COLO829 (cell line): ENCODE measurements at regions not wholly inside any gene's neighbourhood (a gene's known extent, or its start where the extent isn't known, plus 50 kb on each side); places are given as distances from the start of the nearest gene placed in this dataset.

Experiments
- DNase-seq: peaks from one replicate; pipeline ENCODE4 v3.0.0; 2012; ENCODE audit warnings: low spot score

DNA sequence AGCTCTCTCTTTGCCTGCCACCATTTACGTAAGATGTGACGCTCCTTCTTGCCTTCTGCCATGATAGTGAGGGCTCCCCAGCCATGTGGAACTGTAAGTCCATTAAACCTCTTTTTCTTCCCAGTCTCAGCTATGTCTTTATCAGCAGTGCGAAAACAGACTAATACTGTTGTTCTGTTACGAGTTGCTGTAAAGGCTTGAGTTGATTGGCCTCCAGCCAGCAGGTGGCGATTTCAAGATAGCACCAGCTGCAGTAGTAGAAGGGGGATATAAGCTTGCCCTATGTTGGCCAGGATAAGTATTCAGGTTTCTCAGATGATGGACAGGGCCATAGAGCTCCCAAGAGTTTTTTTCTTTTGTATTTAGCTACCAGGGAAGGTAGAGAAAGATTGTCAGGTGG lies 385.5 kb downstream of the MZT1 start:
- DNase-seq = no peak

DNA sequence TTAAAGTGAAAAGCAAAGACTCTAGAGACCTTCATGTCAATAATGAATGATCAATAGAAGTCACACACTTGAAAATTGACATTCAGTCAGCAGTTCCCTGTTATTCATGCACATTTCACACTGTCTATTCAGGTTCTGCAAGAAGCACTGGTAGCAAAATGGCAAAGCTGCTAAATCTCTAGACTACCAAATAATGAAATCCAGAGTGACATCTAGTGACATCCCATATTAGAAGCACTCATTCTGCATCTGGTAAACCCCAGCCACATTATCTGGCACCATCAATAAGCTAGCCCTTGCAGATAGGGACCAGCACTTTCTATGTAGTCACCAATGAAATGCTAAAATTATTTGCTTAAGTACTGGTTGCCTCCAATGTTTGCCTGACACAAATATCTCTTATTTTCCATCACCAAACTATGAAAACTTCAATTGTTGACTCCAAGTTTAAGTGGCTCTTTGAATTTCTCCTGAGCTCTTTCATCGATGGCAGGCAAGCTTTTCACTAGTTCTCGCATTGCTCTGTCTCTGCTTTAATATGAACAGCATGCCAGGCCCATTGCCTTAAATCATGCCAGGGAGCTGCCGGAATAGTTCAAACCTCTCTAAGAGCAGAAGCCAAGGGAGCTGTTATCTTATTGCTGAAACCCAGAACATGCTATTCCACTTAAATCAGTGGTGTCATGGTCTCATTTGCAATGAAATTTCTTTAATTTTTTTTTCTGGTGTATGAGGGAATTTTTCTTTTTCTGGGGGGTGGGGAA lies 409.9 kb downstream of the MZT1 start:
- DNase-seq = no peak

DNA sequence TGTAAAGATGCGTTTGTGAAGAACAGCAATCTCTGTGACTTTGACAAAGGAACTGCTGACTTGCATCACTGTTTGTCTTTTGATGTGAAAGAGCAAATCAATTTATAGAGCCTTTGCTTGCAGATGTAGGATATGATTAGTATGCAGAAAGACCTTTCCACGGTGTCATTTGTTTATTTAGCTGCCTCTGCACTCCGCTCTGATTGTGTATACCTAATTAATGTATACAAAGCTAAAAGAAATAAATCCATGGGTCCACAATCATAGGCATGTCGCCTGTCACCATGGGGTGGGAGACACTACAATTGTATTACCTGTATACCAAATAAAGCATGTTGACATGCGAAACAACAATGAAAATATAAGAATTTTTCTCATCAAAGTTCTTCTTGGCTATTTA lies 410.7 kb downstream of the MZT1 start:
- DNase-seq = no peak

DNA sequence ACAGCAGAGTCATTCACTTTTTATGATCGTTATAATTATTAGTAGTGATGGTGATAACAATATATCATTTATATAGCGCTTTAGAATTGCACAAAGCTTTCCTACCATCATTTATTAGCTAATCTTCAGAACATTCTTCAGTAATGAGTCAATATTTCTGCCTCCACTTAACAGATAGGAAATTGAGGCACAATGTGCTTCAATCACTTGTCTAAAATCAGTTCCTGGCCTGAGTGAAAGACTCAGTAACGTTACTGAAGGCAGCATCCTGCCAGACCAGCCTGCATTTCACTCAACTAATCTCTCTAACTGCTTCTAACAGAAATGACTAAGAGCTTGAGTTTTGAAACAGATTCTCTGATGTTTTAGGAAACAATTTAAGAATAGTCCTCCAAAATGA lies 412.1 kb downstream of the MZT1 start:
- no peak for DNase-seq

DNA sequence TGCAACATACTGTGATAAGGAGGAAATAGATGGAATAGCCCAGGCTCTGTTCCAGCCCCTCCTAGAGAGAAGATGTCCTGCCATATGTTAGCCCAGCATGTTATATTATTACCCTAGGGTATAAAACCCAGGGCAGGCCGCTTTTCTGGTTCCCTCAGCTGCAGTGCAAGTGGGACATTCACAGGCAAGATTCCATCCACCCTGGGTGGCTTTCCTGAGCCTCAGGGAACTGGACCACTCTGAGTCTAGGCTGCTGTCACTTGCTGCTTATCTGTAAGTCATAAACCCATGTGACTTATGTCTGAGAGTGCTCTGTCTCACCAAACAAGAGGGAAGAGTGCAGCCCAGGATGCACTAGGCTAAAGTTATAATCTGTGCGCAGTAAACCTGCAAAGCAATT lies 413.2 kb downstream of the MZT1 start:
- no peak for DNase-seq

DNA sequence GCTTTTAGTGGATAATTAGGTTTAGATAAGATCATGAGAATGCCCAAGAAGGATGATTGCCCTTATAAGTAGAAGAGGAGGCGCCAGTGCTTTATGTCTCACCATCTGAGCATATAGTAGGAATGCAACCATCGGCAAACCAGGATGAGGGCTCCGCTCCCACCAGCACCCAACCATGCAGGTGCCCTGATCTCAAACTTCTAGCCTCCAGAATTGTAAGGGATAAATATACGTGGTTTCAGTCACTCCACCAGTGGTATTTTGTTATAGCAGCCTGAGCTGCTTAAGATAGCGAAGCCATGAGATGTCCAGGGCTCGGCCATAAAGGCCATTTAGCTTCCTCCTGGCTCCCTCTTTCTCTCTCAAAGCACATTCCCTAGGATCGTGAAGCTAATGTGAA lies 413.9 kb downstream of the MZT1 start:
- DNase-seq = no peak

DNA sequence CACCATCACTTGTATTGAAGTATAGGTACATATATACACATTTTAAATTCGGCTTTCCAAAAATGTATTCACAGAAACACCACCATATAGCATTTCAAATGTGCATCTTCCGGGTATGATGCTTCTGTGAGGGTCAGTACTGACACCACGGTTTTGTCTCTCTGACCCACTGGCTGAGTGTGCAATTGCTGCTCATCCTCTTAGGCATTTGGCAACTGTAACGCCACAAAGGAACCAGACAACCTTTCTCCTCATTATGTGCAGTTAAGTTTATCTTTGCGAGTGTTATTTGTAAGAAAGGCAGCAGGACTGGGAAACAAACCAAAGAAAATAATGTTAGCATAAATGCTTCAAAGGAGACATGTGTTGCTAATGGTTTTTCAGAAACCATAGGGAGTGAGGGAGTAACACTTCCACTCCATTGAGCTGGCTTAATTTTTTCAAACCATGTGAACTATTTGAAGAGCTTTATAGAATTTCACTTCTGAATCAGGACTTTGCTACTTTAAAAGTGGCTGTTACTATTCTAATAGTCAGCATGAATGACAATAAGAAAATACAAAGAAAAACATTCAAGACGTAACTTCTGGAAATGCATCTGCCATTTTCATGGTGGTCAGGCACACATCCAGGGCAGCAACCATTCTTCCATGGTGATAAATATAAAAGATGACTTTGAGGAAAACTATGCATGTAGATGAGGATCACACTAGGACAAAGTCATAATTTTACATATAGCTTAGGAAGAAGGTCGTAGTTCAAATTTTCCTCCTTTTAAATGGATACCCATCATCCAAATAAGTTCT lies 423.3 kb downstream of the MZT1 start:
- DNase-seq = no peak

DNA sequence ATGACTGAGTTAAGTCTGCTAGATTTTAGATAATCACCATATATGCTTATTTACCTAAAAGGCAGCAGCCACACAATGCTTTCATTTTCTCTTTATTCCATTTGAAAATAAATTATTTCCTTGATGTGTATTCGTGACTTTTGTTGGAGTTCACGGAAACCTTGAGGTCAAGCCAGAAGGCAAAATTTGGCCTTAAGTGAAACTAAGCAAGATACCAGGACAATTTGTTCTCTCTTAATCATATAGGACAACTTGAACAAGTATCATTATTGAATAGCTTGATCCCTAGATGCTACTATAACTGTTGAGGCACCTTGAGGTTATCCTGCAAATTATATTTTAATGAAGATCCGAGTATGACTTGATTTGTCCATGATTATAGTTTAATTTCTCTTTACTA lies 429.2 kb upstream of the DACH1 start:
- DNase-seq = no peak

DNA sequence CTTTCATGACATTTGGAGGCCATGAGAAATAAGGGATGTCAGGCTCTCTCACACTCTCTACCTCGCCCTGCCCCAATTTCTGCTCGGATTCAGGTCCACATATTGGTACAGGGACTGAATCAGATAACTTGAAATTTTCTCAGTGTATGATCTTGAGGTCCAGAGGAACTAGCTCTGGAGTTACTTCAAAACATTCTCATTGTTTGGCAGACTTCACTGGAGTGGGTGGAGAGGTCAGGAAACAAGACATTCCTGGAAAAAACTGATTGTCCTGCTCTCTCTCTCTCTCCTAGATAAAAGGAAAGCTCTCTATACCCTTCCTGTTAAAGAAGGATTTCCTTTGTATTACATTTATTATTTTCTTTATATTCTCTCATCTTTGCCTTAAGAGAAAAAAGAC lies 428.1 kb upstream of the DACH1 start:
- DNase-seq = no peak

DNA sequence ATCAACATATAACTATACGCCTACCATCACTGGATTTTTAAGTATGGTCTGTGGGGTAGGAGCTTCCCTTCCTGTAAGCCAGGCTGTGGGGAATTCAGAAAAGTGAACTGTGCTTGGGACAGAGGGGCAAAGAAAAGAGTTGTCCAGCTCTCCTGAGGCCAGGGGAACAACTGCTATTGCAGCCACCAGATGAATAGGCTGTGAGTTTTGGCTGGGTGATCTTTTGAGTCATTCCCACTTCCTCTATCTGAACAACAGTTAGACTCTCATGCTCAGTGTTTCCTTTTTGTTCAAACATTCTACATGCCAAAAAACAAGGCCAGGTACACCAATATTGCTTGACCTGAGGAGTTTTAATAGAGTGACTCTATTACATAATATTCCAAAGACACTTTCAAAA lies 426.2 kb upstream of the DACH1 start:
- DNase-seq = no peak

DNA sequence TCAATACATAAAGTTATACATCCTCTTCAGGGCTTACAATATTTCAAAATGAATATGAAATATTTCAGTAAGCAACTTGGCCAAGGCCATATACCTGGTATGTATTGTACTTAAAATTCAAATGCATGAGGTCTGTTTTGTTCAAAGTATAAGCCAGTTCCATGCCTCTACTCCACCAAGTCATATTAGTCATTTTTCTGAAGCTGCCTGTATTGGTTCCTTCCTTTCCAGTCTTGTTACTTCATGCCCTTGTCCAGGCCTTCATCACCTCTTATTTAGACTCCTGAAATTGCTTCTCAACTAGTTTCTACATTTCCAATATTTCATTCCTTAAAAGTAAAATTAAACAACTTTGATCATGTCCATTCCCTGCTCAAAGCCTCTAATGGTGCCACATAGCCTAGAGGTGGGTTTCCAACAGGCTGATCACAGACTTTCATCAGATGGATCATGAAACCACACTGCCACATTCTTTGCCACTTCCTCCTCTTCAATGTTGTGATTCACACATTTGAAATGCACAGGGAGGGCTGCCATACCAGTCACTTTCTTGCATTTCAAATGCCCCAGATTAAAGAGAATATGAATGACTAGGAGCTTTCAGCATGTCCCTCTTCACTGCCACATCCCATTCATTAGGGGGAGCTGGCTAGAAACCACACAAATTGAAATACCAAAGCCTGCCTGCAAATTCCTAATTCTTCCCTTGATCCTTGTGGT lies 424.1 kb upstream of the DACH1 start:
- DNase-seq = peak; percentile 13

DNA sequence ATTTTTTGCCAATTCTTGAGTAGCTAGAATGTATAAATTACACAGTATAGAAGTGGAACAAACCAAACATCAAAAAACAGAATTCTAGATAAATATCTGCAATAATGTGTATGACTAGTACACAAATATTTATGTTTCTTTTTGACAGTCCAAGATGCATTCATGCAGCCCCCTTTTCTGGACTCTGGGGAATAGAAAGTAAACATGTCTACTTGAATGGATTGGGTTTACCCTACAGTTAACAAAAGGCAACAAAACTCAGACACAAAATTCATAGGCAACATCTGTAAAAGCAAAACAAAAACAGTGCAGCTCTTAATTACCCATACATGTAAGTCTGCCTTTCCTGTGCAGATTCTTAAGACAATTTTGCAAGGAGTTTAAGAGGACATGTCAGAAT lies 419.4 kb upstream of the DACH1 start:
- DNase-seq = no peak

DNA sequence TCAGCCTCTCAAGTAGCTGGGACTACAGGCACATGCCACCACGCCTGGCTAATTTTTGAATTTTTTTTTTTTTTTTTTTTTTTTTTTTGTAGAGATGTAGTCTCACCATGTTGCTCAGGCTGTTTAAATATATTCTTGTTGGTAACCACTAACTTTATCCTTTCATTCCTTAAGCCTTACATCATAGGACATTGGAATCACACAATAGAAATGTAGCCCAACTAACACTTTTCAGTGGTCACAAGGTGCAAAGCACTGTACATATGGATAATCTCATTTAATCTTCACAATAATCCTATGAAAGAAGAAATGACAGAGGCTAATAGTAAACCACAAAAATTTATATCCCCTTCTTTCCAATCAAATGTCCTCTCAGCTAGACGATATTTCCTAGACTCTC lies 417.8 kb upstream of the DACH1 start:
- no peak for DNase-seq

DNA sequence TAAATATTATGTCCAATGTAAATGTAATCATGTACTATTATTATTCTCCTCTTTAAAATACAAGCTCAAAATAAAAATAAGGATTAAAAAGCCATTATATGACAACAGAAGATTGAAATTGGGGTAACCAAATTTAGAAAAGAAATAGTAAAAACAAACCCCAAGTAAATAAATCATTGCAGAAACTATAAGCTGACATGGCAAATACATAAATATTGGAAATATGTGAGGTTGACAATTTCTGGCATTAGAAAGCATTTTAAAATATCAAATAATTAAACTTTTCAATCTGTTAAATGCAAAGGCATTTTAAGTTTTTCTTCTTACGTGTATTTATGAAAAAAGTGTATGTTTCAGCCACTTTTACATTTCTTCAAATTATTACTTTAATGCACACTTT lies 394.7 kb upstream of the DACH1 start:
- DNase-seq = no peak

DNA sequence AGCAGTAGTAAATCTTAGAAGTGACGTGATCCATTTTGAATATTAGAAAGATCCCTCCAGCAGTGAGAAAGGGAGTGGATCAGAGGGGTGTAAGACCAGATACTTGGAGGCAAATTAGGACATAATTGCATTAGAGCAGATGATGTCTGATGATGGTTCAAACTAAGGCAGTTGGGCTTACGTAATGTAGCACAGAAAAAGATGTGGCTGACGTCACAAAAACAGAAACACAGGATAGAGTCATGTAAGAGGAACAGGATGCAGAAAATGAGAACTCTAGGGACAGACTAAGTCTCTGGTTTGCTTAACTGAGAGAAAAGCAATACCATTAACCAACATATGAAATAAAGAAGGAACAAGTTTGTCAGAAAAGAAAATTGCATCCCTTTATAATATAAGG lies 392.5 kb upstream of the DACH1 start:
- DNase-seq = no peak

DNA sequence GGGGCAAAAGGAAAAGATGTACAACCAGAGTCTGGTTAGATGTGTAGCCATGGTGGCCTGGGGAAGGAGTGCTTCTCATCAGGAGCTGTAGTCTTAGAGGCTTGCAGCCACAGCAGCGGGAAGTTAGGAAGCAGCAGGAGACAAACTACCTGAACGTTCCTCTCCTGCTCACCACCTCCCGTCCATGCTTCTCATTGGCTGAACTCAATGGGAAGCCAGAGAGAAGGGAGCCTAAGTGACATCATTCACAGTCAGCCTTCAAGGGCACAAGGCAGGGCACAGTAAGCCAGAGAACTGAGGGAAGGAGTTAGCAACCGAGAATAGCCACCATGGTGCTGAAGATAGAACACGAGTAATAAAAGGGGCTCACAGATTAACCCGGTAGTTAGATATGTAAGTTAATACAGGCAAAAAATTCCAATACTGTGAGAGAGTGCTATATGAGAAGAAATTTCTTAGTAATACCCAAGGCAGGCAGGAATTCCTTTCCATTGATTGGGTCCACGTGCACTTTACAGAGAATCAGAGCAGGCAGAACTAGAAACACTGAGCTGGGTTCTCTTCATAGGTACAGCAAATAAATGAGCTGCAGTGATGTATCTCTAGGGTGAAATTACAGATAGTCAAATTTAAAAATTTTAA lies 391.5 kb upstream of the DACH1 start:
- DNase-seq = no peak

DNA sequence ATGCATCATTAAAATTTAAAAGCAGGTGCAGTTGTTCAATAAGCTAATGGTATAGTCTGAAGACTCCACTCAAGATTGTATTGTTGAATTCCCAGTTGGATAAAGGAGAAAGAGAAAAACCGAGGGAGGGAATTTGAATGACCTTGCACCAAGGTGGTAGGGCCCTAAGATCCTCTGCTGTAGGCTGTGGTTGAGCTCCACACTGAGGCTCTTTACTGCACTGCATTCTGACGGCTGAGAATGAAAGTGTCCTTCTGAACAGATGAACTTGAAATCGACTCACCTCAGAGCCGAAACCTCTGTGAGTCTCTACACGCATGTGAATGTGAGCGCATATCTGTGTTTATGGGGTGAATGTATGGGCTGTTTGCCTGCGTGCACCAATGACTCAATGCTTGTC lies 388.9 kb upstream of the DACH1 start:
- no peak for DNase-seq

DNA sequence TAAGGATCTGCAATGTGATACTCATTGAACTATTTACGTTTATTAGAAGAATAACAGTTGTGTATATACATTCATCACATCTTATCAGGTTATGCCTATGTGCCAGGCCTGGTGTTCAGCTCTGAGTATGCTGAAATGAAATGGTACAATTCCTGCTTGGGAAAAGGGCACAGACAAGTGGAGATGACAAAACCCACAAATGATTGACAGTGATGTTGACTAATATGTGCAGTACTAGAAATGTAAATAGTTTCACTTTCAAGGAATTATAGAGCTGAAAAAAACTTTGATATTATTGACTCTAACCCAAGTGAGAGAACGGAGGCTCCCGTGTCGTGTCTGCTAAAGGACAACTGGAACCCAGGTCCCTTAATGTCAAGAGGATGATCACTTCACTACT lies 386.8 kb upstream of the DACH1 start:
- no peak for DNase-seq

DNA sequence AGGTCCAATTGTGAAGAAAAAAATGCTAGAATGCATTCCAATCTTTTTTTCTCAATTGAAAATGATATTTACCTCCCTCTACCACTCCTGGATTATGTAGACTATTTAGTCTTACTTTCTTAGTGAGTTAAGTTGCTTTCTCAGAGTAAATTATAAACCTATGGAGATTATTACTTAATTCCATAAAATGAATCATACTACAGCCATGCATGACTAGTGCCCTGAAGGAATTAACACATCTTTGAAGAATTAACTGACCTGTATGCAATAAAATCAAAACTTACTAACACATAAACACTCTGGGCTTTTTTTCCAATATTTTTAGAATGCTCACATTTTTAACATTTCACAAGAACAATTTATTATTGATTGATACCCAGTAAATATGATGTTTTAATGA lies 379.4 kb upstream of the DACH1 start:
- no peak for DNase-seq

DNA sequence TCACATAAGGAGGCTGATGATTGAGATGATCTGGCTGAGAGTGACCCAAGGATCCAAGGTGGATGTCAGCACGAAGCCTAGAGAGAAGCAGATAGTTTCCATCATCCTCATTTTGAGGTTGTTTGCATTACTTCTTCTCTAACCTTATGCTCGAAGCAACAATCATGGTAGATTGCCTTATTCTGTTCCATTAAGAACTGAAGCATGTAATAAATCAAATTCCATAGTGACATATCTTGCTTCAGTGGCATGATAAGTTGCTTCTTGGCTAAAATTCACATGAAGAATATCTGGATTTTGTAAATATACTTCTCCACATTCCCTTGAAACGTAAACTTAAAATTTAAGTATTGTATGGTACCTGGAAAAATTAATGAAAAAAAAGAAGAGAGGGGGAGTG lies 377.8 kb upstream of the DACH1 start:
- no peak for DNase-seq

DNA sequence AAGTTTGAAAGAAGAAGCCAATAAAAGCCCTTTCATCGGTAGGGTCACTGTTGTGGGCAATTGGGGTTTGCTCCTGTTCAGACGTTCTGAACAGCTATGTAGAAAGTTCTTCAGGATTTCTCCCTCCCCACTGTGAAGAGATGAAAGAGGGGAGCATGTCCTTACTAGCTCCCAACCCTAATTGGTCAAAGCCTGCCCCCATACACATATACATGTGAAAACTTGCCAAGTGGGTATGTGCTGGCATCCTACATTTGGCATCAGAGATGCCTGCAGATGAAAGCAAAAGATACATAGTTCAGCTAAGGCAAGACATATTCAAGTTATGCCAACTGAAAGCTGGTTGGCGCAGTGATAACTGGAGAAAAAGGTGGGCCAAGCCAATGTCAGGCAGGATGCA lies 363.1 kb upstream of the DACH1 start:
- DNase-seq = no peak

DNA sequence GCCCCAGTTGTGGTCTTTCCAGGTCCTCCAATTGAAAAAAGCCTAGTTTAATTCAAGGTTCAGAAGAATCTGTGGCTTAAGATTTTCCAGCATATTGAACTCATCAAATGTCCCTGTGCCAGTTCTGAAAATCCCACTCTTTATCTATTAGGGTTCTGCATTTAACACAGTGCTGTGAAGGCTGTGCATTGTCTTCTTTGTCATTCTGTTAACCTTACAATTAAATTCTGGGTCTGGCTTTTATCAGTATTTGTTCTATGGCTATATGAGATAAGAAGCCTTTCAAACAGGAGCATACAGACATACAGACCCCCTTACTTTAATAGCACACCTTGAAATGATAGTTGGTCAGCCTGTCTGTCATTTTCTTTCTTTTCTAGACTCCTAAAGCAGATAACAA lies 362.1 kb upstream of the DACH1 start:
- DNase-seq = no peak
